K562 (cell line): ENCODE measurements at regions not wholly inside any gene's neighbourhood (a gene's known extent, or its start where the extent isn't known, plus 50 kb on each side); places are given as distances from the start of the nearest gene placed in this dataset.

Experiments
- ATAC-seq: fragments of 200-7000 bp; cut with Tn5 transposase; 3 replicates; pipeline ENCODE4 v1.9.1; 2020; ENCODE audit warnings: moderate library complexity
- BruUV-seq: library from RNA; stranded (reverse); fragments of 400-500 nt; replicated peaks from 2 replicates; lab custom pipeline; 2021; lab: Mats Ljungman, UMichigan
- CTCF ChIA-PET: fragments of 300-600 bp; formaldehyde crosslinking; extraction: SDS; loops from one replicate; lab custom pipeline; 2021; ENCODE audit warnings: low intra/inter-chr PET ratio; lab: Yijun Ruan, JAX
- POLR2A ChIA-PET: fragments of 300-600, 350-650 bp; sonication (Branson Sonifier 250); formaldehyde crosslinking; extraction: SDS; loops from one replicate; lab custom pipeline; 2021; ENCODE audit warnings: antibody characterized with exemption, inconsistent platforms; lab: Yijun Ruan, JAX
- DNase-seq, 4 experiments: peaks; one replicate each; pipeline versions ENCODE4 v3.0.0 to v3.0.0-alpha.2; 2011 to 2018; ENCODE audit warnings: low spot score in 3 of 4, mixed read lengths in 3 of 4; ENCODE audit errors: extremely low read depth in 1 of 4
- FAIRE-seq: peaks from 2 replicates; lab custom pipeline; 2011; peaks lifted over from hg19 to GRCh38; lab: Jason Lieb, UNC
- H2AFZ ChIP-seq: 2 replicates; pipeline ENCODE4 v1.6.0; 2011; ENCODE audit warnings: low read depth, low read length, control low read depth, inconsistent platforms
- H3K27ac ChIP-seq: fragments of 200-600 bp; 3 replicates; pipeline ENCODE4 v1.8.0; 2011; ENCODE audit warnings: low read depth, mild to moderate bottlenecking, control low read depth, inconsistent platforms, low read length, moderate library complexity, mixed read lengths; ENCODE audit errors: extremely low read depth
- H3K27me3 ChIP-seq, 2 experiments: fragments of 300-600 bp in 1 of 2; 2 replicates in 1 of 2; 3 replicates in 1 of 2; pipeline versions ENCODE4 v1.6.0 to v1.8.0; 2011; ENCODE audit warnings: inconsistent platforms in 2 of 2, low read length in 2 of 2, mild to moderate bottlenecking in 1 of 2, mixed read lengths in 1 of 2, moderate library complexity in 1 of 2; ENCODE audit not compliant: control insufficient read depth in 2 of 2, insufficient read depth in 2 of 2
- H3K36me3 ChIP-seq: fragments of 300-600 bp; 3 replicates; pipeline ENCODE4 v1.8.0; 2011; ENCODE audit warnings: mild to moderate bottlenecking, low read length, inconsistent platforms; ENCODE audit not compliant: control insufficient read depth, insufficient read depth
- H3K4me1 ChIP-seq, 2 experiments: fragments of 200-600 bp in 1 of 2; replicated peaks in 1 of 2; 2 replicates in 1 of 2; 3 replicates in 1 of 2; pipeline versions ENCODE4 v1.5.1 to v1.8.0; 2011; ENCODE audit warnings: inconsistent platforms in 2 of 2, low read length in 2 of 2, mild to moderate bottlenecking in 1 of 2, mixed read lengths in 1 of 2, moderate library complexity in 1 of 2; ENCODE audit not compliant: control insufficient read depth in 2 of 2, insufficient read depth in 2 of 2
- H3K4me2 ChIP-seq: 2 replicates; pipeline ENCODE4 v1.6.1; 2011; ENCODE audit warnings: low read length, control low read depth, inconsistent platforms, mixed read lengths; ENCODE audit not compliant: insufficient read depth
- H3K4me3 ChIP-seq: fragments of 200-600 bp; sonication (generic), shearing (Covaris generic); 2 replicates; pipeline ENCODE4 v1.5.1; 2016; ENCODE audit warnings: control low read depth, inconsistent platforms
- H3K79me2 ChIP-seq: fragments of 200-600 bp; 3 replicates; pipeline ENCODE4 v1.8.0; 2011; ENCODE audit warnings: low read length, inconsistent platforms; ENCODE audit not compliant: control insufficient read depth, insufficient read depth
- H3K9ac ChIP-seq, 2 experiments: 2 replicates each; pipeline versions ENCODE4 v1.6.0 to v1.6.1; 2011; ENCODE audit warnings: low read depth in 2 of 2, low read length in 2 of 2, control low read depth in 1 of 2, inconsistent platforms in 1 of 2, mild to moderate bottlenecking in 1 of 2, mixed read lengths in 1 of 2; ENCODE audit not compliant: insufficient read depth in 1 of 2
- H3K9me1 ChIP-seq: one replicate; pipeline ENCODE4 v1.6.0; 2011; ENCODE audit warnings: inconsistent platforms, mild to moderate bottlenecking, low read length, moderate library complexity; ENCODE audit not compliant: control insufficient read depth, insufficient read depth
- H3K9me3 ChIP-seq: replicated peaks from 2 replicates; pipeline ENCODE4 v1.5.1; 2011; ENCODE audit warnings: low read depth, low read length, inconsistent platforms; ENCODE audit not compliant: control insufficient read depth, insufficient read depth
- H4K20me1 ChIP-seq: replicated peaks from 2 replicates; pipeline ENCODE4 v1.6.1; 2011; ENCODE audit warnings: low read length, inconsistent platforms, mixed read lengths; ENCODE audit not compliant: control insufficient read depth, insufficient read depth
- CREB3 ChIP-seq: fragments of 450-650 bp; conservative IDR thresholded peaks from 2 replicates; pipeline ENCODE4 v1.6.1; 2016; ENCODE audit warnings: missing genetic modification characterization, low read depth, mild to moderate bottlenecking, missing compliant biosample characterization, moderate library complexity
- CREB3L1 ChIP-seq: fragments of 450-650 bp; IDR thresholded peaks from 2 replicates; pipeline ENCODE4 v1.6.1; 2014; ENCODE audit warnings: low read depth, mild to moderate bottlenecking, moderate library complexity, borderline replicate concordance
- DLX4 ChIP-seq: fragments of 250-450 bp; sonication (Bioruptor Pico); IDR thresholded peaks from 2 replicates; pipeline ENCODE4 v1.6.1; 2021; ENCODE audit warnings: mild to moderate bottlenecking
- MECOM ChIP-seq: fragments of 250-450 bp; sonication (Bioruptor Pico); IDR thresholded peaks from 2 replicates; pipeline ENCODE4 v1.8.0; 2022; ENCODE audit warnings: inconsistent platforms
- TAF7 ChIP-seq: fragments of 450-650 bp; IDR thresholded peaks from 2 replicates; pipeline ENCODE4 v1.6.1; 2016; ENCODE audit warnings: missing genetic modification characterization, missing compliant biosample characterization
- ZC3H4 ChIP-seq: sonication (generic); formaldehyde crosslinking; IDR thresholded peaks from 2 replicates; pipeline ENCODE4 v1.9.0; 2021; ENCODE audit warnings: missing genetic modification reagents, borderline replicate concordance
- ZMIZ1 ChIP-seq, 2 experiments: fragments of 150-350 bp in 1 of 2; IDR thresholded peaks; 2 replicates each; pipeline ENCODE4 v1.6.1; 2012 to 2016; ENCODE audit warnings: low read depth in 2 of 2, low read length in 2 of 2, mild to moderate bottlenecking in 1 of 2, moderate library complexity in 1 of 2
- WGBS: fragments of 100-300 bp; shearing (Covaris generic); methylation state at CpG from one replicate; pipeline ENCODE4 v1.1.6; 2016; ENCODE audit warnings: low coverage, mixed read lengths; ENCODE audit not compliant: insufficient coverage; ENCODE audit errors: missing lambda C conversion rate; 5-methylcytosine and 5-hydroxymethylcytosine counted together
- in situ Hi-C: fragments of 300-500 bp; cut with MboI; formaldehyde crosslinking; loops from 4 replicates; pipeline ENCODE4 v1.15.0; 2018; ENCODE audit warnings: inconsistent platforms, mixed read lengths
- intact Hi-C: fragments of 100-400 bp; cut with micrococcal nuclease; formaldehyde crosslinking; loops from 2 replicates; pipeline ENCODE4 v1.14.2; 2022
- TF ChIP-seq, protein P1 (sequence below): fragments of 250-450 bp; sonication (Bioruptor Pico); IDR thresholded peaks from 2 replicates; pipeline ENCODE4 v1.4.0; 2020; ENCODE audit warnings: mild to moderate bottlenecking
- TF ChIP-seq, protein P2 (sequence below): sonication (generic); formaldehyde crosslinking; IDR thresholded peaks from 2 replicates; pipeline ENCODE4 v1.8.1; 2023; ENCODE audit warnings: mild to moderate bottlenecking, missing genetic modification reagents

DNA sequence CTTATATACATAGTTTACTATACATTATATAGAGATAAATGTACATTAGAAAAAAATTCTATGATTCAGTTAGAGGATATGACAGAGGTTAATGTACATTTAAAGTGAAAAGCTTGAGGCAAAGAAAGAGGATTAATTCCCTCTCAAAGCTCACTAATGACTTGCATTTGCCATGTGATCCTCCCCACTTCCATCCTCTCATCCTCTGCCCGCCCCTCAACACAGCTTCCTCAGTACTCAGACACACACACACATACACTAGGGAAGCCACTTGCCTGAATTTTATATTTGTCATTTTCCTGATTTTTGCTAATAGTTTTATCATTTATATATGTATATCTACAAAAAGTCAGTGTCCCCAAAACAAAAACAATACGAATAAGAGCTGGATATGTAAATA, 764.5 kb downstream of the EFNA5 start (continued):
- TF ChIP-seq ZMIZ1 (IDR thresholded peaks at IDR 0.05; ENCODE audit: low read depth in 2 of 2, low read length in 2 of 2) (no peak), CREB3 (tag) (no peak)
- TF ChIP-seq, protein P1, sequence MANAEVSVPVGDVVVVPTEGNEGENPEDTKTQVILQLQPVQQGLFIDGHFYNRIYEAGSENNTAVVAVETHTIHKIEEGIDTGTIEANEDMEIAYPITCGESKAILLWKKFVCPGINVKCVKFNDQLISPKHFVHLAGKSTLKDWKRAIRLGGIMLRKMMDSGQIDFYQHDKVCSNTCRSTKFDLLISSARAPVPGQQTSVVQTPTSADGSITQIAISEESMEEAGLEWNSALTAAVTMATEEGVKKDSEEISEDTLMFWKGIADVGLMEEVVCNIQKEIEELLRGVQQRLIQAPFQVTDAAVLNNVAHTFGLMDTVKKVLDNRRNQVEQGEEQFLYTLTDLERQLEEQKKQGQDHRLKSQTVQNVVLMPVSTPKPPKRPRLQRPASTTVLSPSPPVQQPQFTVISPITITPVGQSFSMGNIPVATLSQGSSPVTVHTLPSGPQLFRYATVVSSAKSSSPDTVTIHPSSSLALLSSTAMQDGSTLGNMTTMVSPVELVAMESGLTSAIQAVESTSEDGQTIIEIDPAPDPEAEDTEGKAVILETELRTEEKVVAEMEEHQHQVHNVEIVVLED (CRISPR knock-in tag), result no peak

GRCh38 chr5:106894964-106895363, 775.8 kb downstream of the EFNA5 start:
- no peak overlapping the region for H2AFZ ChIP-seq
- H3K27ac ChIP-seq, result no peak overlapping the region
- WGBS, result 0% methylated on average over 2 of the region's 2 CpGs
- intact Hi-C loops (no loop called here), in situ Hi-C loops (no loop called here)
- no peak overlapping the region for H3K4me2 ChIP-seq
- no peaks in the 10 kb centered on the region for H3K4me1 ChIP-seq
- no peak for DNase-seq
- H3K4me3 ChIP-seq, result no peak overlapping the region
- POLR2A ChIA-PET, result no interaction called here
- no peaks in the 10 kb centered on the region for H3K79me2 ChIP-seq
- no peak for ATAC-seq
- H3K9me1 ChIP-seq, result no peaks in the 10 kb centered on the region
- no peaks in the 10 kb centered on the region; the same call in 1 of the 2 replicates for H3K9me3 ChIP-seq
- no peaks in the 10 kb centered on the region for H3K36me3 ChIP-seq
- no peaks in the 10 kb centered on the region for H4K20me1 ChIP-seq
- no peaks in the 10 kb centered on the region for H3K27me3 ChIP-seq
- H3K9ac ChIP-seq, result no peak overlapping the region
- no peak for FAIRE-seq
- CTCF ChIA-PET, result no interaction called here
- no TSS peak for BruUV-seq
- TF ChIP-seq, protein P2, sequence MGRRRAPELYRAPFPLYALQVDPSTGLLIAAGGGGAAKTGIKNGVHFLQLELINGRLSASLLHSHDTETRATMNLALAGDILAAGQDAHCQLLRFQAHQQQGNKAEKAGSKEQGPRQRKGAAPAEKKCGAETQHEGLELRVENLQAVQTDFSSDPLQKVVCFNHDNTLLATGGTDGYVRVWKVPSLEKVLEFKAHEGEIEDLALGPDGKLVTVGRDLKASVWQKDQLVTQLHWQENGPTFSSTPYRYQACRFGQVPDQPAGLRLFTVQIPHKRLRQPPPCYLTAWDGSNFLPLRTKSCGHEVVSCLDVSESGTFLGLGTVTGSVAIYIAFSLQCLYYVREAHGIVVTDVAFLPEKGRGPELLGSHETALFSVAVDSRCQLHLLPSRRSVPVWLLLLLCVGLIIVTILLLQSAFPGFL (CRISPR knock-in tag), result no peak
- TF ChIP-seq ZC3H4 (CRISPR knock-in tag) (no peak), TAF7 (tag) (no peak), MECOM (CRISPR knock-in tag) (no peak), DLX4 (no peak), CREB3L1 (no peak)
